ENCODE measurements at regions not wholly inside any gene's neighbourhood (a gene's known extent, or its start where the extent isn't known, plus 50 kb on each side); places are given as distances from the start of the nearest gene placed in this dataset.

- no peak overlapping the region for H3K4me3 ChIP-seq (ENCODE audit: low read length)
- TF ChIP-seq CTCF (IDR thresholded peaks at IDR 0.05; ENCODE audit: insufficient read depth, low read depth, low read length, missing control alignments) = no peak
- DNase-seq (ENCODE audit: low read depth) = no peak
Measured at GRCh38 chr14:84520711-84521338, 1009.1 kb upstream of the FLRT2 start.

GRCh38 chr14:84523746-84524145 lies 1006.2 kb upstream of the FLRT2 start:
- no peak for TF ChIP-seq CTCF (IDR thresholded peaks at IDR 0.05; ENCODE audit: insufficient read depth, low read depth, low read length, missing control alignments)
- no peak for DNase-seq (ENCODE audit: low read depth)
- no peak overlapping the region for H3K4me3 ChIP-seq (ENCODE audit: low read length)

- DNase-seq (ENCODE audit: low read depth) = no peak
- no peak for TF ChIP-seq CTCF (IDR thresholded peaks at IDR 0.05; ENCODE audit: insufficient read depth, low read depth, low read length, missing control alignments)
- H3K4me3 ChIP-seq (ENCODE audit: low read length) = no peak overlapping the region
Measured at GRCh38 chr14:84527706-84528105, 1002.2 kb upstream of the FLRT2 start.

- no peak for TF ChIP-seq CTCF (IDR thresholded peaks at IDR 0.05; ENCODE audit: insufficient read depth, low read depth, low read length, missing control alignments)
- H3K4me3 ChIP-seq (ENCODE audit: low read length) = no peak overlapping the region
- DNase-seq (ENCODE audit: low read depth) = no peak
Measured at GRCh38 chr14:84532016-84532415, 997.9 kb upstream of the FLRT2 start.

GRCh38 chr14:84533181-84533725 lies 996.7 kb upstream of the FLRT2 start:
- no peak for TF ChIP-seq CTCF (IDR thresholded peaks at IDR 0.05; ENCODE audit: insufficient read depth, low read depth, low read length, missing control alignments)
- no peak for DNase-seq (ENCODE audit: low read depth)
- H3K4me3 ChIP-seq (ENCODE audit: low read length) = no peak overlapping the region

- DNase-seq (ENCODE audit: low read depth) = no peak
- no peak for TF ChIP-seq CTCF (IDR thresholded peaks at IDR 0.05; ENCODE audit: insufficient read depth, low read depth, low read length, missing control alignments)
- no peak overlapping the region for H3K4me3 ChIP-seq (ENCODE audit: low read length)
Measured at GRCh38 chr14:84533791-84534190, 996.2 kb upstream of the FLRT2 start.

- no peak for DNase-seq (ENCODE audit: low read depth)
- H3K4me3 ChIP-seq (ENCODE audit: low read length) = no peak overlapping the region
- no peak for TF ChIP-seq CTCF (IDR thresholded peaks at IDR 0.05; ENCODE audit: insufficient read depth, low read depth, low read length, missing control alignments)
Measured at GRCh38 chr14:84535484-84535883, 994.5 kb upstream of the FLRT2 start.
